K562 (cell line): ENCODE measurements at regions not wholly inside any gene's neighbourhood (a gene's known extent, or its start where the extent isn't known, plus 50 kb on each side); places are given as distances from the start of the nearest gene placed in this dataset.

Experiments
- ATAC-seq: fragments of 200-7000 bp; cut with Tn5 transposase; 3 replicates; pipeline ENCODE4 v1.9.1; 2020; ENCODE audit warnings: moderate library complexity
- BruUV-seq: library from RNA; stranded (reverse); fragments of 400-500 nt; replicated peaks from 2 replicates; lab custom pipeline; 2021; lab: Mats Ljungman, UMichigan
- CTCF ChIA-PET: fragments of 300-600 bp; formaldehyde crosslinking; extraction: SDS; loops from one replicate; lab custom pipeline; 2021; ENCODE audit warnings: low intra/inter-chr PET ratio; lab: Yijun Ruan, JAX
- POLR2A ChIA-PET: fragments of 300-600, 350-650 bp; sonication (Branson Sonifier 250); formaldehyde crosslinking; extraction: SDS; loops from one replicate; lab custom pipeline; 2021; ENCODE audit warnings: antibody characterized with exemption, inconsistent platforms; lab: Yijun Ruan, JAX
- DNase-seq, 4 experiments: peaks; one replicate each; pipeline versions ENCODE4 v3.0.0 to v3.0.0-alpha.2; 2011 to 2018; ENCODE audit warnings: low spot score in 3 of 4, mixed read lengths in 3 of 4; ENCODE audit errors: extremely low read depth in 1 of 4
- FAIRE-seq: peaks from 2 replicates; lab custom pipeline; 2011; peaks lifted over from hg19 to GRCh38; lab: Jason Lieb, UNC
- H2AFZ ChIP-seq: 2 replicates; pipeline ENCODE4 v1.6.0; 2011; ENCODE audit warnings: low read depth, low read length, control low read depth, inconsistent platforms
- H3K27ac ChIP-seq: fragments of 200-600 bp; 3 replicates; pipeline ENCODE4 v1.8.0; 2011; ENCODE audit warnings: low read depth, mild to moderate bottlenecking, control low read depth, inconsistent platforms, low read length, moderate library complexity, mixed read lengths; ENCODE audit errors: extremely low read depth
- H3K27me3 ChIP-seq, 2 experiments: fragments of 300-600 bp in 1 of 2; 2 replicates in 1 of 2; 3 replicates in 1 of 2; pipeline versions ENCODE4 v1.6.0 to v1.8.0; 2011; ENCODE audit warnings: inconsistent platforms in 2 of 2, low read length in 2 of 2, mild to moderate bottlenecking in 1 of 2, mixed read lengths in 1 of 2, moderate library complexity in 1 of 2; ENCODE audit not compliant: control insufficient read depth in 2 of 2, insufficient read depth in 2 of 2
- H3K36me3 ChIP-seq: fragments of 300-600 bp; 3 replicates; pipeline ENCODE4 v1.8.0; 2011; ENCODE audit warnings: mild to moderate bottlenecking, low read length, inconsistent platforms; ENCODE audit not compliant: control insufficient read depth, insufficient read depth
- H3K4me1 ChIP-seq, 2 experiments: fragments of 200-600 bp in 1 of 2; replicated peaks in 1 of 2; 2 replicates in 1 of 2; 3 replicates in 1 of 2; pipeline versions ENCODE4 v1.5.1 to v1.8.0; 2011; ENCODE audit warnings: inconsistent platforms in 2 of 2, low read length in 2 of 2, mild to moderate bottlenecking in 1 of 2, mixed read lengths in 1 of 2, moderate library complexity in 1 of 2; ENCODE audit not compliant: control insufficient read depth in 2 of 2, insufficient read depth in 2 of 2
- H3K4me2 ChIP-seq: 2 replicates; pipeline ENCODE4 v1.6.1; 2011; ENCODE audit warnings: low read length, control low read depth, inconsistent platforms, mixed read lengths; ENCODE audit not compliant: insufficient read depth
- H3K4me3 ChIP-seq: fragments of 200-600 bp; sonication (generic), shearing (Covaris generic); 2 replicates; pipeline ENCODE4 v1.5.1; 2016; ENCODE audit warnings: control low read depth, inconsistent platforms
- H3K79me2 ChIP-seq: fragments of 200-600 bp; 3 replicates; pipeline ENCODE4 v1.8.0; 2011; ENCODE audit warnings: low read length, inconsistent platforms; ENCODE audit not compliant: control insufficient read depth, insufficient read depth
- H3K9ac ChIP-seq, 2 experiments: 2 replicates each; pipeline versions ENCODE4 v1.6.0 to v1.6.1; 2011; ENCODE audit warnings: low read depth in 2 of 2, low read length in 2 of 2, control low read depth in 1 of 2, inconsistent platforms in 1 of 2, mild to moderate bottlenecking in 1 of 2, mixed read lengths in 1 of 2; ENCODE audit not compliant: insufficient read depth in 1 of 2
- H3K9me1 ChIP-seq: one replicate; pipeline ENCODE4 v1.6.0; 2011; ENCODE audit warnings: inconsistent platforms, mild to moderate bottlenecking, low read length, moderate library complexity; ENCODE audit not compliant: control insufficient read depth, insufficient read depth
- H3K9me3 ChIP-seq: replicated peaks from 2 replicates; pipeline ENCODE4 v1.5.1; 2011; ENCODE audit warnings: low read depth, low read length, inconsistent platforms; ENCODE audit not compliant: control insufficient read depth, insufficient read depth
- H4K20me1 ChIP-seq: replicated peaks from 2 replicates; pipeline ENCODE4 v1.6.1; 2011; ENCODE audit warnings: low read length, inconsistent platforms, mixed read lengths; ENCODE audit not compliant: control insufficient read depth, insufficient read depth
- ARID1B ChIP-seq: fragments of 450-650 bp; IDR thresholded peaks from 2 replicates; pipeline ENCODE4 v1.6.1; 2016; ENCODE audit warnings: antibody characterized with exemption, mild to moderate bottlenecking, inconsistent platforms
- COPS2 ChIP-seq: fragments of 450-650 bp; conservative IDR thresholded peaks from 2 replicates; pipeline ENCODE4 v1.6.1; 2016; ENCODE audit warnings: mild to moderate bottlenecking, moderate library complexity
- ESRRA ChIP-seq: fragments of 450-650 bp; IDR thresholded peaks from 2 replicates; pipeline ENCODE4 v1.6.1; 2014; ENCODE audit warnings: low read depth, mild to moderate bottlenecking, moderate library complexity, borderline replicate concordance
- FOXJ2 ChIP-seq: fragments of 200-800 bp; sonication (Bioruptor generic); IDR thresholded peaks from 2 replicates; pipeline ENCODE4 v1.6.1; 2016; ENCODE audit warnings: missing genetic modification characterization, missing compliant biosample characterization
- LARP7 ChIP-seq: fragments of 450-650 bp; IDR thresholded peaks from 2 replicates; pipeline ENCODE4 v1.6.1; 2016
- POLR3G ChIP-seq: IDR thresholded peaks from 2 replicates; pipeline ENCODE4 v1.6.1; 2011; ENCODE audit not compliant: insufficient read length, insufficient replicate concordance; ENCODE audit errors: extremely low read depth
- PTTG1 ChIP-seq: fragments of 450-650 bp; IDR thresholded peaks from 2 replicates; pipeline ENCODE4 v1.6.1; 2016; ENCODE audit warnings: low read depth, mild to moderate bottlenecking, missing genetic modification characterization, missing compliant biosample characterization
- SIRT6 ChIP-seq: IDR thresholded peaks from one replicate; pipeline ENCODE4 v1.6.1; 2012; ENCODE audit warnings: low read depth, mild to moderate bottlenecking, control low read depth, inconsistent platforms, low read length, moderate library complexity
- TSC22D4 ChIP-seq: fragments of 450-650 bp; IDR thresholded peaks from 2 replicates; pipeline ENCODE4 v1.6.1; 2016; ENCODE audit warnings: missing genetic modification characterization, missing biosample characterization, control low read depth
- USF1 ChIP-seq: sonication (generic); formaldehyde crosslinking; IDR thresholded peaks from 2 replicates; pipeline ENCODE4 v1.9.0; 2022; ENCODE audit warnings: mild to moderate bottlenecking, missing genetic modification reagents
- ZFP1 ChIP-seq: fragments of 450-650 bp; formaldehyde crosslinking; IDR thresholded peaks from 2 replicates; pipeline ENCODE4 v1.4.0; 2020; ENCODE audit warnings: mild to moderate bottlenecking, mixed read lengths
- ZNF121 ChIP-seq: sonication (generic); formaldehyde crosslinking; conservative IDR thresholded peaks from 2 replicates; pipeline ENCODE4 v1.8.0; 2022; ENCODE audit warnings: missing genetic modification reagents
- ZNF57 ChIP-seq: fragments of 450-650 bp; formaldehyde crosslinking; IDR thresholded peaks from 2 replicates; pipeline ENCODE4 v1.4.0; 2020; ENCODE audit warnings: mild to moderate bottlenecking, moderate library complexity
- WGBS: fragments of 100-300 bp; shearing (Covaris generic); methylation state at CpG from one replicate; pipeline ENCODE4 v1.1.6; 2016; ENCODE audit warnings: low coverage, mixed read lengths; ENCODE audit not compliant: insufficient coverage; ENCODE audit errors: missing lambda C conversion rate; 5-methylcytosine and 5-hydroxymethylcytosine counted together
- in situ Hi-C: fragments of 300-500 bp; cut with MboI; formaldehyde crosslinking; loops from 4 replicates; pipeline ENCODE4 v1.15.0; 2018; ENCODE audit warnings: inconsistent platforms, mixed read lengths
- intact Hi-C: fragments of 100-400 bp; cut with micrococcal nuclease; formaldehyde crosslinking; loops from 2 replicates; pipeline ENCODE4 v1.14.2; 2022

GRCh38 chr14:101040538-101041442 is 137.3 kb upstream of the RTL1 start:
- no peaks in the 10 kb centered on the region for H3K36me3 ChIP-seq
- H4K20me1 ChIP-seq, result no peaks in the 10 kb centered on the region
- intact Hi-C loops, result no loop called here
- H3K4me3 ChIP-seq, result no peak overlapping the region
- no TSS peak for BruUV-seq
- TF ChIP-seq ZFP1 (CRISPR knock-in tag) (no peak), ZNF121 (CRISPR knock-in tag) (no peak), COPS2 (no peak), POLR3G (no peak), SIRT6 (no peak), TSC22D4 (no peak), LARP7 (no peak), ZNF57 (CRISPR knock-in tag) (no peak), ESRRA (no peak), ARID1B (no peak), PTTG1 (tag) (no peak), FOXJ2 (tag) (no peak), USF1 (CRISPR knock-in tag) (no peak)
- 11% methylated on average over 21 of the region's 21 CpGs for WGBS
- no peaks in the 10 kb centered on the region for H3K9me1 ChIP-seq
- no peaks in the 10 kb centered on the region for H3K9me3 ChIP-seq
- H3K4me2 ChIP-seq, result no peak overlapping the region
- no peak for FAIRE-seq
- DNase-seq, result no peak
- no peaks in the 10 kb centered on the region for H3K79me2 ChIP-seq
- no peak overlapping the region for H2AFZ ChIP-seq
- ATAC-seq, result no peak
- H3K27ac ChIP-seq, result no peak overlapping the region
- POLR2A ChIA-PET, result no interaction called here
- in situ Hi-C loops, result no loop called here
- no peak overlapping the region for H3K9ac ChIP-seq
- H3K27me3 ChIP-seq, result peaks cover 0 to 61% of the 10 kb centered on the region in 2 experiments; a peak in 2 of 5 replicates
- H3K4me1 ChIP-seq, result no peaks in the 10 kb centered on the region; a peak in 1 of 5 replicates
- CTCF ChIA-PET, result no interaction called here
